ENCODE measurements at regions not wholly inside any gene's neighbourhood (a gene's known extent, or its start where the extent isn't known, plus 50 kb on each side); places are given as distances from the start of the nearest gene placed in this dataset.

GRCh38 chr18:38663270-38663669 is 1097.7 kb upstream of the CELF4 start (continued):
- no peak for TF ChIP-seq TAF7 (optimal IDR thresholded peaks at IDR 0.05; ENCODE audit: borderline replicate concordance, low read depth, low read length)
- no peak for TF ChIP-seq SAP30 (IDR thresholded peaks at IDR 0.05; ENCODE audit: insufficient read depth, insufficient replicate concordance, low read length)

All from H1 (cell line).